ENCODE measurements at regions not wholly inside any gene's neighbourhood (a gene's known extent, or its start where the extent isn't known, plus 50 kb on each side); places are given as distances from the start of the nearest gene placed in this dataset.

DNA sequence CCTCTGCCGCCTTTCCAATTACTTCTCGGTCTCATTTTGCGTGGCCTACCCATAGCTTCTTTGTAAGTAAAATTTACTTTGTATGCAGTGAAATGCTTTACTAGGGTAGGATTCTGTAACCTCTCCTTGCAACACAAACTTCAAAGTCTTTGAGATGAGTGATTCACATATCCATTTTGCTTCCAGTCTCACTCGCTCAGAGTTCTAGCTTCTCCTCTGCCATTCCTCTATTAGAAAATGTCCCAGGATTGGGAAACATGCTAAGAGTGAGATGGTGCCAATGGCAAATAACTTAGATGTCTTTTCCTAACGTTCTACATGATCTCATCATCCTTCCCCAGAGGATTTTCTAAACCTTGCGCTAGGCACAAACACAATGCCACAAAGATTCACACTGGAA, 270.5 kb upstream of the SLC30A5 start:
- TF ChIP-seq, protein P1, sequence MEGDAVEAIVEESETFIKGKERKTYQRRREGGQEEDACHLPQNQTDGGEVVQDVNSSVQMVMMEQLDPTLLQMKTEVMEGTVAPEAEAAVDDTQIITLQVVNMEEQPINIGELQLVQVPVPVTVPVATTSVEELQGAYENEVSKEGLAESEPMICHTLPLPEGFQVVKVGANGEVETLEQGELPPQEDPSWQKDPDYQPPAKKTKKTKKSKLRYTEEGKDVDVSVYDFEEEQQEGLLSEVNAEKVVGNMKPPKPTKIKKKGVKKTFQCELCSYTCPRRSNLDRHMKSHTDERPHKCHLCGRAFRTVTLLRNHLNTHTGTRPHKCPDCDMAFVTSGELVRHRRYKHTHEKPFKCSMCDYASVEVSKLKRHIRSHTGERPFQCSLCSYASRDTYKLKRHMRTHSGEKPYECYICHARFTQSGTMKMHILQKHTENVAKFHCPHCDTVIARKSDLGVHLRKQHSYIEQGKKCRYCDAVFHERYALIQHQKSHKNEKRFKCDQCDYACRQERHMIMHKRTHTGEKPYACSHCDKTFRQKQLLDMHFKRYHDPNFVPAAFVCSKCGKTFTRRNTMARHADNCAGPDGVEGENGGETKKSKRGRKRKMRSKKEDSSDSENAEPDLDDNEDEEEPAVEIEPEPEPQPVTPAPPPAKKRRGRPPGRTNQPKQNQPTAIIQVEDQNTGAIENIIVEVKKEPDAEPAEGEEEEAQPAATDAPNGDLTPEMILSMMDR (conservative IDR thresholded peaks at IDR 0.05; ENCODE audit: control insufficient read depth, insufficient read depth, low read depth, low read length), result no peak
- no peak for DNase-seq (ENCODE audit: low read depth)
- no peak overlapping the region for H3K4me3 ChIP-seq (ENCODE audit: control insufficient read depth, low read depth, low read length)

DNA sequence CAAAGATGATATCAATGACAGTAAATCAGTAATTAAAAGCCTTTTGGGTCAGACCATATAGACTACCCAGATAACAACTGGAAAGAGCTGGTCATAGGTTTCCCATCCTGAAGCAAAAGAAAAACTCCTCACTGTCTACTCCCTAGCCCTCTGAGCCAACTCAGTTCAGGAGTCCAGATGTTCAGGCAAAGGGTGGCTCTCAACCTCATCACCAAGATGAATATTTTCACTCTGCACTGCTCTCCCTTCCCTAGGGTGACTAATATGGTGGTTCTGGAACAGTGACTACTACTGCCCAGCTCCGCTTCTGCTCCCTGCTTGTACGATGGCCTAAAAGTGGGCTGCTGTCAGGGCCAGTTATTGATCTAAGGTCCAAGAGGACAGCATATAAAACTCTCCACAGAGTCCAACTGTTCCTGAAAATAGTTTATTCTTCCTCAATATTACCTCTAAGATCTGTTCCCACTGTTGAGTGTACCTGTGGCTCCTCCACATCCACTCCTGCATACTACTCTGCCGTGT, 263.4 kb upstream of the SLC30A5 start:
- no peak for DNase-seq (ENCODE audit: low read depth)
- no peak overlapping the region for H3K4me3 ChIP-seq (ENCODE audit: control insufficient read depth, low read depth, low read length)
- TF ChIP-seq, protein P1 (conservative IDR thresholded peaks at IDR 0.05; ENCODE audit: control insufficient read depth, insufficient read depth, low read depth, low read length), result no peak

DNA sequence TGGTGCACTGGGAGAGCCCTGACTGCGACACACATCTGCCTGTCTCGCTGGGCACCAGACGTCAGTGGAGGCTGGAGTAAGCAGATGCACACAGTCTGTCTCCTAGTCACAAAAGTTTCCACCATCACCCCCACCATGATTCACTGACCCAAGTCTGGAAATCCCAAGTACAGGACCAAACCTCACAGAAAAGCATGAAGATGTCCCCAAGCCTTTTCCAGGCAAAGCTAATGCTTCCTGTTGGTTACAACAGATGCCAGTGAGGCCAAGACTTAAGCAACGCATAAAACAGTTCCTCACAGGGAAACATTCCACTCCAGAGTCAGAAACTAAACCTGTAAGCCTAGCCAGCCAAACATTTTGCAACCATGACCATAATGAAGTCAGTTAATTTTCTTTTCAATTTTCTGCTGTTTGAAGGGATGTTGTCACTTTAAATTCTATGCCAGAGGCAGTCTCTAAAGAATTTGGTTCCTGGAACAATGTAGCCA, 259.3 kb upstream of the SLC30A5 start:
- no peak overlapping the region for H3K4me3 ChIP-seq (ENCODE audit: control insufficient read depth, low read depth, low read length)
- TF ChIP-seq, protein P1 (conservative IDR thresholded peaks at IDR 0.05; ENCODE audit: control insufficient read depth, insufficient read depth, low read depth, low read length), result no peak
- DNase-seq (ENCODE audit: low read depth), result peak; percentile 28

DNA sequence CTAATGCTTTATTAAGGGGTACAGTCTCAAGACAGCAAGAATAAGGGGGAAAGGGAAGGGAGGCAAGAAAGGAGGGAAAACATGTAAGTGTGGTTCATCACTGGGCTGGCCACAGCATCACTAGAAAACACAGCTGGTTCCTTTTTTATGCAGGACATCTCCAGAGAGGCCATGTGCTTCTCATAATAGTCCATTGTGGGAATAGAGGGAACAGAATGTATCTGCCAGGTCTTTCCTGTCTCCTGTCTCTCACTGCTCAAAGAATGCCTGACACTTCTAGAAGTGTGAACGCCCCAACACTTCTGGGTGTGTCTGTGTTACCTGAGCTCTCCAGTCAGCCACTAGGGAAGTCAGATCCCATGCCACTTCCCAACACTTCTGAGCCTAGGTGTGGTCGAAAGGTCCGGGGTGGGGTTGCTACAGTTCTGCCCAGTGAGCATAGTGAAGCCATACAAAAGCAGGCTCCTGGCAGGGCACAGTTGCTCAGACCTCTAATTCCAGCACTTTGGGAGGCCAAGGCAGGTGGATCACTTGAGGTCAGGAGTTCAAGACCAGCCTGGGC, 255.6 kb upstream of the SLC30A5 start:
- no peak for DNase-seq (ENCODE audit: low read depth)
- TF ChIP-seq, protein P1 (conservative IDR thresholded peaks at IDR 0.05; ENCODE audit: control insufficient read depth, insufficient read depth, low read depth, low read length), result no peak
- no peak overlapping the region for H3K4me3 ChIP-seq (ENCODE audit: control insufficient read depth, low read depth, low read length)

DNA sequence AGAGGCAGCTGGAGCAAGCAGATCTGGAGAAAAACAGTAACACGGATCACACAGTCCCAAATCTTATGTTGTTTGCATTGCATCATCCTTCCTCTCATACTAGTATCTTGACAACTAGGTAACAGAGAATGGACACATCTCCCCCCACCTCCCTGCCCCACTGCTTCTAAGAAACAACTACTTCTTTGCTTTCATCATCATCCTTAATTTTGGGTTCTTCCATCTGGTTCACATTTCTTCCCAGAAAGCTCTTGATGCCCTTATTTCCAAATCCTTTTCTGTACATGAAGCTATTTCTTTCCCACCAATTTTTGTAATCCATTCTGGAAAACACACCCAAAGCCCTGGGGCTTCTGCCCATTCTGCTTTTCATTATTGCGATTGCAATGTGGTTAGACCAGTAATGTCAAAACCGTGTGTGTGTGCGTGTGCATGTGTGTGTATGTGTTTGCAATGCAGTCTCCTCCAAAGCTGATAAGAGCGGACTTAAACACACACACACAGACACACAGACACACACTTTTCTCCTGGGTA, 254.7 kb upstream of the SLC30A5 start:
- DNase-seq (ENCODE audit: low read depth), result peak; percentile 46
- TF ChIP-seq, protein P1 (conservative IDR thresholded peaks at IDR 0.05; ENCODE audit: control insufficient read depth, insufficient read depth, low read depth, low read length), result no peak
- no peak overlapping the region for H3K4me3 ChIP-seq (ENCODE audit: control insufficient read depth, low read depth, low read length)

DNA sequence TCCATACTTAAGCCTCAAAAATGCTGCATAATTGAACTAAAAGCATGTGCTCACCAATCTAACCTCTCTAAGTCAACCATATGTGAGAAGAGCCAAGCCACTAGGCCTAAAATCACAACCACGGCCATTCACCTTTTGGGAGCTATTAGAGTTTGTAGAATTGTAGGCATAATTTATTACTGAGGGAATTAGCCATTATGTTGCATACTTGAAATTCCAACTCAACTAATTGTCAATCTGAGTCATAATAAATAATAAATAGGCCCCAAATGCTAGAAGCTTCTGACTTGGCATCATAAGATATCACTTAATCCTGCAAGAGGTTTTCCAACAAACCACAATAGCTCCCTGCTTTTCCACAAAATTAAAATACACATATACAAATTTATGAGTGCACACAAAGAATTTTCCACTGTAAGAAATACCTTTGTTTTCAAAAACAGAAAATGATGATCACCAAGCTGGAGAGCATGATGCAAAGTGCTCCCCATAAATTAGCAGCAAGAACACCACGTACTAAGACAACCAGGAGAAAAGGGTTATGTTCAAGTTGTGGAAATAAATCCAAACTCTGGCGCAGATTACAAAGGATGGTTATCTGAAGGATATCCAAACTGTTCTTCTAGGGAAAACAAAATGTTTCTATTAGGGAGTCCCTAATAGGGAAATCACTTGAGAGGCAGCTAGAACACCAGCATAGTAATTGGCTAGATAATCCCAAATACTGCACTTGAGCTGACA, 250.0 kb upstream of the SLC30A5 start:
- no peak for DNase-seq (ENCODE audit: low read depth)
- TF ChIP-seq, protein P1 (conservative IDR thresholded peaks at IDR 0.05; ENCODE audit: control insufficient read depth, insufficient read depth, low read depth, low read length), result no peak

More for the DNA sequence above, 250.0 kb upstream of the SLC30A5 start:
- no peak overlapping the region for H3K4me3 ChIP-seq (ENCODE audit: control insufficient read depth, low read depth, low read length)
